ENCODE measurements at regions not wholly inside any gene's neighbourhood (a gene's known extent, or its start where the extent isn't known, plus 50 kb on each side); places are given as distances from the start of the nearest gene placed in this dataset.

- Histone ChIP-seq H3K4me3 (replicated peaks; ENCODE audit: low read depth, low read length) (no peak overlapping the region), H3K27me3 (replicated peaks; ENCODE audit: control insufficient read depth, insufficient read depth, low read length) (no peaks in the 10 kb centered on the region), H3K36me3 (ENCODE audit: control insufficient read depth, insufficient read depth, low read length) (no peaks in the 10 kb centered on the region)
- DNase-seq (ENCODE audit: extremely low read depth, insufficient read length), result no peak
- TF ChIP-seq CTCF (IDR thresholded peaks at IDR 0.05; ENCODE audit: insufficient read depth, low read length, poor library complexity, severe bottlenecking), result no peak
These were observed 291.5 kb downstream of the MN1 start for GRCh38 chr22:27510024-27510423.

GRCh38 chr22:27512283-27512761, 289.2 kb downstream of the MN1 start:
- Histone ChIP-seq H3K4me3 (replicated peaks; ENCODE audit: low read depth, low read length) (no peak overlapping the region), H3K36me3 (ENCODE audit: control insufficient read depth, insufficient read depth, low read length) (no peaks in the 10 kb centered on the region), H3K27me3 (replicated peaks; ENCODE audit: control insufficient read depth, insufficient read depth, low read length) (no peaks in the 10 kb centered on the region; the same call in 1 of the 2 replicates)
- no peak for TF ChIP-seq CTCF (IDR thresholded peaks at IDR 0.05; ENCODE audit: insufficient read depth, low read length, poor library complexity, severe bottlenecking)
- no peak for DNase-seq (ENCODE audit: extremely low read depth, insufficient read length)

- no peaks in the 10 kb centered on the region for H3K36me3 ChIP-seq (ENCODE audit: control insufficient read depth, insufficient read depth, low read length)
- H3K4me3 ChIP-seq (replicated peaks; ENCODE audit: low read depth, low read length), result no peak overlapping the region
- no peak for TF ChIP-seq CTCF (IDR thresholded peaks at IDR 0.05; ENCODE audit: insufficient read depth, low read length, poor library complexity, severe bottlenecking)
- DNase-seq (ENCODE audit: extremely low read depth, insufficient read length), result no peak
- no peaks in the 10 kb centered on the region; the same call in 1 of the 2 replicates for H3K27me3 ChIP-seq (replicated peaks; ENCODE audit: control insufficient read depth, insufficient read depth, low read length)
These were observed 288.5 kb downstream of the MN1 start for GRCh38 chr22:27513021-27513420.

- no peak for TF ChIP-seq CTCF (IDR thresholded peaks at IDR 0.05; ENCODE audit: insufficient read depth, low read length, poor library complexity, severe bottlenecking)
- no peak for DNase-seq (ENCODE audit: extremely low read depth, insufficient read length)
- Histone ChIP-seq H3K36me3 (ENCODE audit: control insufficient read depth, insufficient read depth, low read length) (no peaks in the 10 kb centered on the region), H3K4me3 (replicated peaks; ENCODE audit: low read depth, low read length) (no peak overlapping the region), H3K27me3 (replicated peaks; ENCODE audit: control insufficient read depth, insufficient read depth, low read length) (no peaks in the 10 kb centered on the region; the same call in 1 of the 2 replicates)
These were observed 286.7 kb downstream of the MN1 start for GRCh38 chr22:27514601-27515523.

GRCh38 chr22:27517361-27518155, 284.0 kb downstream of the MN1 start:
- Histone ChIP-seq H3K4me3 (replicated peaks; ENCODE audit: low read depth, low read length) (no peak overlapping the region), H3K27me3 (replicated peaks; ENCODE audit: control insufficient read depth, insufficient read depth, low read length) (no peaks in the 10 kb centered on the region; the same call in 1 of the 2 replicates), H3K36me3 (ENCODE audit: control insufficient read depth, insufficient read depth, low read length) (no peaks in the 10 kb centered on the region)
- TF ChIP-seq CTCF (IDR thresholded peaks at IDR 0.05; ENCODE audit: insufficient read depth, low read length, poor library complexity, severe bottlenecking), result no peak
- no peak for DNase-seq (ENCODE audit: extremely low read depth, insufficient read length)

Measured in GM06990 (cell line).